DOHH2 (cell line): ENCODE measurements at regions not wholly inside any gene's neighbourhood (a gene's known extent, or its start where the extent isn't known, plus 50 kb on each side); places are given as distances from the start of the nearest gene placed in this dataset.

Experiments
- H3F3A ChIP-seq: fragments of 200-600 bp; sonication (generic), shearing (Covaris generic); 2 replicates; pipeline ENCODE4 v1.6.0; 2016; ENCODE audit warnings: antibody characterized with exemption, mild to moderate bottlenecking; ENCODE audit not compliant: control insufficient read depth, insufficient read depth
- H3K27ac ChIP-seq: fragments of 200-600 bp; sonication (generic); 2 replicates; pipeline ENCODE4 v1.5.1; 2014; ENCODE audit warnings: low read depth, mild to moderate bottlenecking, low read length, moderate library complexity
- H3K27me3 ChIP-seq: fragments of 200-600 bp; sonication (generic); 2 replicates; pipeline ENCODE4 v1.6.1; 2014; ENCODE audit warnings: mild to moderate bottlenecking, low read length, mixed read lengths; ENCODE audit not compliant: control insufficient read depth
- H3K36me3 ChIP-seq: fragments of 200-600 bp; sonication (generic); 2 replicates; pipeline ENCODE4 v1.6.1; 2014; ENCODE audit warnings: mild to moderate bottlenecking, low read length, moderate library complexity, mixed read lengths; ENCODE audit not compliant: control insufficient read depth
- H3K4me1 ChIP-seq: fragments of 200-600 bp; sonication (generic); 2 replicates; pipeline ENCODE4 v1.6.1; 2014; ENCODE audit warnings: mild to moderate bottlenecking, low read length, mixed read lengths; ENCODE audit not compliant: control insufficient read depth
- H3K4me2 ChIP-seq: fragments of 200-600 bp; sonication (generic); 2 replicates; pipeline ENCODE4 v1.6.0; 2014; ENCODE audit warnings: mild to moderate bottlenecking, low read length, moderate library complexity
- H3K4me3 ChIP-seq: fragments of 200-600 bp; sonication (generic); 2 replicates; pipeline ENCODE4 v1.5.1; 2014; ENCODE audit warnings: mild to moderate bottlenecking, low read length, mixed read lengths
- H3K79me2 ChIP-seq: fragments of 200-600 bp; sonication (generic); 2 replicates; pipeline ENCODE4 v1.6.1; 2014; ENCODE audit warnings: mild to moderate bottlenecking, low read length, mixed read lengths; ENCODE audit not compliant: control insufficient read depth
- H3K9me2 ChIP-seq: fragments of 200-600 bp; sonication (generic); replicated peaks from 2 replicates; pipeline ENCODE4 v1.6.1; 2014; ENCODE audit warnings: mild to moderate bottlenecking, low read length, mixed read lengths; ENCODE audit not compliant: control insufficient read depth
- H3K9me3 ChIP-seq: fragments of 200-600 bp; sonication (generic); 2 replicates; pipeline ENCODE4 v1.6.1; 2014; ENCODE audit warnings: antibody characterized with exemption, low read length, mixed read lengths; ENCODE audit not compliant: control insufficient read depth, insufficient read depth
- H4K20me1 ChIP-seq: fragments of 200-600 bp; sonication (generic); 2 replicates; pipeline ENCODE4 v1.6.0; 2014; ENCODE audit warnings: low read depth, mild to moderate bottlenecking, antibody characterized with exemption, low read length, moderate library complexity; ENCODE audit not compliant: control insufficient read depth, insufficient read depth
- CTCF ChIP-seq: fragments of 200-600 bp; sonication (generic); IDR thresholded peaks from one replicate; pipeline ENCODE4 v1.5.1; 2014; ENCODE audit warnings: antibody characterized with exemption, mild to moderate bottlenecking, low read depth, low read length; ENCODE audit not compliant: poor library complexity, severe bottlenecking
- EZH2phosphoT487 ChIP-seq: fragments of 200-600 bp; sonication (generic); IDR thresholded peaks from 2 replicates; pipeline ENCODE4 v1.6.1; 2017; ENCODE audit warnings: borderline replicate concordance, mild to moderate bottlenecking, antibody characterized with exemption, low read length, moderate library complexity, mixed read lengths

DNA sequence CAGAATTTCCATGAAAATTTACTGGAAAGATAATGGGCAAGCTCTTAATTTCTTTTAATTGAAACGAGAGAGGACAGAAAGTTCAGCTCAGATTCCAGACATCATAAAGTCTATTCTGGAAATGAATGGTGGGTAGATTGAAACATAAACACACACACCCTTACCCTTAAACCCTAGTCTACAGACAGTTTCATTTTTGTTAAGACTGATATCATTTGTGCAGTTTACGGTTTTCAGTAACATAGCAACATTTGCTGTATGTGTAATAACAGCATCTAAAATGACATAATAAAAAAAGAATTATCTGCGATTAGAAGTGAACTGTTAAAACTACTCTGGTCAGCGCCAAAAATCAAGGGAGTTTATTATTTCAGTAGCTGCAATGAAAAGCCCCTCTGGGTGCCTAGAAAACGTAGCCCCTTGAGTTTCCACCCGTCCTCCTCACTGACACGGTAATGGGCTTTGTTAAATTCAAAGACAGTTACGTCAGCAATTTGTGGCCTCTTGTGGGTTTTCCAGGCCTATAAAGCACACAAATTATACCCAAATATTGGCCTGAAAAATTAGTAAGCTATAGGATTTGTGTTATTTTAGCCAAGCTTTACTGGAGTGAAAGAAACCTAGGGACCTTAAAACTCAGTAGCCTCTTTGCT, 520.6 kb upstream of the SOX9 start:
- no peak for TF ChIP-seq CTCF
- TF ChIP-seq EZH2phosphoT487 = no peak

GRCh38 chr17:71601894-71602504, 518.8 kb upstream of the SOX9 start:
- H3K79me2 ChIP-seq = no peaks in the 10 kb centered on the region
- H3K4me2 ChIP-seq = no peak overlapping the region
- H3K4me1 ChIP-seq = no peaks in the 10 kb centered on the region
- no peaks in the 10 kb centered on the region for H3K9me3 ChIP-seq
- H3K27ac ChIP-seq = no peak overlapping the region
- H3K9me2 ChIP-seq = no peaks in the 10 kb centered on the region
- H3F3A ChIP-seq = no peaks in the 10 kb centered on the region
- TF ChIP-seq EZH2phosphoT487 = no peak
- no peak for TF ChIP-seq CTCF
- H4K20me1 ChIP-seq = no peaks in the 10 kb centered on the region
- no peaks in the 10 kb centered on the region for H3K36me3 ChIP-seq
- H3K4me3 ChIP-seq = no peak overlapping the region
- no peaks in the 10 kb centered on the region for H3K27me3 ChIP-seq

More for the DNA sequence above, 520.6 kb upstream of the SOX9 start:
- H3K79me2 ChIP-seq = no peaks in the 10 kb centered on the region
- no peak overlapping the region for H3K4me3 ChIP-seq
- H3K4me2 ChIP-seq = no peak overlapping the region
- H3K4me1 ChIP-seq = no peaks in the 10 kb centered on the region
- no peaks in the 10 kb centered on the region for H4K20me1 ChIP-seq
- no peaks in the 10 kb centered on the region for H3K9me3 ChIP-seq
- no peaks in the 10 kb centered on the region for H3K27me3 ChIP-seq
- H3K9me2 ChIP-seq = no peaks in the 10 kb centered on the region
- no peak overlapping the region for H3K27ac ChIP-seq
- H3F3A ChIP-seq = no peaks in the 10 kb centered on the region
- no peaks in the 10 kb centered on the region for H3K36me3 ChIP-seq

GRCh38 chr17:71613996-71614395, 506.8 kb upstream of the SOX9 start:
- no peaks in the 10 kb centered on the region for H3K79me2 ChIP-seq
- no peaks in the 10 kb centered on the region for H3F3A ChIP-seq
- no peak overlapping the region for H3K4me2 ChIP-seq
- TF ChIP-seq EZH2phosphoT487 (no peak), CTCF (no peak)
- H3K27me3 ChIP-seq = no peaks in the 10 kb centered on the region
- H3K4me3 ChIP-seq = no peak overlapping the region
- H4K20me1 ChIP-seq = no peaks in the 10 kb centered on the region
- H3K36me3 ChIP-seq = no peaks in the 10 kb centered on the region
- no peaks in the 10 kb centered on the region for H3K4me1 ChIP-seq
- H3K27ac ChIP-seq = no peak overlapping the region
- H3K9me2 ChIP-seq = no peaks in the 10 kb centered on the region
- no peaks in the 10 kb centered on the region for H3K9me3 ChIP-seq
